ENCODE measurements at regions not wholly inside any gene's neighbourhood (a gene's known extent, or its start where the extent isn't known, plus 50 kb on each side); places are given as distances from the start of the nearest gene placed in this dataset.

- TF ChIP-seq TARDBP (IDR thresholded peaks at IDR 0.05), result no peak
- TF ChIP-seq ELF4 (IDR thresholded peaks at IDR 0.05), result no peak
- TF ChIP-seq SUZ12 (IDR thresholded peaks at IDR 0.05), result no peak
- TF ChIP-seq SP1 (IDR thresholded peaks at IDR 0.05), result no peak
- no peak for TF ChIP-seq ZNF384 (IDR thresholded peaks at IDR 0.05)
- no peak for TF ChIP-seq BHLHE40 (IDR thresholded peaks at IDR 0.05; ENCODE audit: borderline replicate concordance)
- no peak for TF ChIP-seq ARNT (IDR thresholded peaks at IDR 0.05)
- no peak for TF ChIP-seq HDGF (IDR thresholded peaks at IDR 0.05; ENCODE audit: borderline replicate concordance)
- TF ChIP-seq FOXM1 (IDR thresholded peaks at IDR 0.05; ENCODE audit: borderline replicate concordance), result no peak
- TF ChIP-seq NFRKB (IDR thresholded peaks at IDR 0.05), result no peak
These were observed 171.1 kb downstream of the RPAP3 start for GRCh38 chr12:47534695-47535094.

Data from HEK293T (cell line).